ENCODE measurements at regions not wholly inside any gene's neighbourhood (a gene's known extent, or its start where the extent isn't known, plus 50 kb on each side); places are given as distances from the start of the nearest gene placed in this dataset.

DNA sequence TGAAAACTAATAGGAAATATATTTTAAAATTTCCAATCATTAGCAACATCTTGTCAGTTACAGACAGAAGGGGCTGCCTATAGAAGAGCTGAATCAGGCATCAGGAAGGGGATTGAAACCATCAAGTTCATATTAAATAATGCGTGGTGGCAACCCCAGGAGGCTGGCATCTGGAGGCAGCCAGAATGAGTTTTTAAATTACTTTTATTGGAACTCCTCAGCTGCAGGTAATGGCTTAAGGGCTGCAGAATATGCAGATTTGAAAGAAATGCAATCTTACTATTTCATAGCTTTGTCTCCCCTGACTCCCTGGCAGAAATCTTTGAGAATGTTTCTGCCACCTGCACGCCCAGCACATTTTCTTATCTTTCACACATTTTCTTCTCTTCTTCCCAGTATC, 711.6 kb downstream of the PCDH19 start:
- Mint-ChIP-seq H3K4me1 (peaks cover 3 to 6% of the 10 kb centered on the region in 2 experiments; a peak in 1 of 4 replicates), H3K36me3 (ENCODE audit: insufficient read depth in 1 of 3, low read depth in 3 of 3) (no peaks in the 10 kb centered on the region), H3K9me3 (no peaks in the 10 kb centered on the region), H3K27me3 (ENCODE audit: low read depth) (no peaks in the 10 kb centered on the region), H3K27ac (no peak overlapping the region), H3K4me3 (no peak overlapping the region)
- Histone ChIP-seq H3K14ac (ENCODE audit: insufficient read depth, low read length) (no peak overlapping the region), H3K79me2 (ENCODE audit: insufficient read depth, low read length) (no peaks in the 10 kb centered on the region), H3K4me2 (ENCODE audit: insufficient read depth, insufficient read length, low read length) (no peak overlapping the region), H4K91ac (ENCODE audit: insufficient read length, low read depth, low read length) (no peak overlapping the region), H3K56ac (ENCODE audit: insufficient read length, low read depth, low read length) (no peak overlapping the region), H2AFZ (ENCODE audit: low read length) (no peak overlapping the region), H2BK12ac (ENCODE audit: insufficient read length, low read depth, low read length) (no peak overlapping the region), H2BK15ac (ENCODE audit: low read depth, low read length) (no peak overlapping the region), H2AK5ac (ENCODE audit: insufficient read length, low read length) (no peak overlapping the region), H3K23ac (ENCODE audit: insufficient read length, low read depth, low read length) (no peak overlapping the region), H3K79me1 (ENCODE audit: insufficient read depth, low read depth, low read length, poor library complexity, severe bottlenecking) (no peaks in the 10 kb centered on the region), H3K9me3 (ENCODE audit: control insufficient read depth, low read depth, low read length) (no peaks in the 10 kb centered on the region), H2BK20ac (ENCODE audit: low read depth, low read length, poor library complexity, severe bottlenecking) (no peak overlapping the region), H3K23me2 (ENCODE audit: insufficient read length, low read depth, low read length, poor library complexity, severe bottlenecking) (no peaks in the 10 kb centered on the region), H4K20me1 (ENCODE audit: control insufficient read depth, insufficient read depth, insufficient read length) (no peaks in the 10 kb centered on the region), H2BK5ac (ENCODE audit: insufficient read length, low read length) (no peak overlapping the region), H3T11ph (ENCODE audit: low read length) (no peak overlapping the region), H3K4me1 (ENCODE audit: insufficient read depth, low read length) (no peaks in the 10 kb centered on the region), H4K5ac (ENCODE audit: insufficient read length, low read depth, low read length) (no peak overlapping the region), H3K27ac (ENCODE audit: insufficient read length, low read depth, low read length) (no peak overlapping the region), H3K4ac (ENCODE audit: low read depth, low read length) (no peak overlapping the region), H3K18ac (ENCODE audit: insufficient read length, low read depth, low read length) (no peak overlapping the region), H3K27me3 (ENCODE audit: insufficient read depth, low read length) (no peaks in the 10 kb centered on the region), H2BK120ac (ENCODE audit: low read depth, low read length, poor library complexity, severe bottlenecking) (no peak overlapping the region), H4K8ac (replicated peaks; ENCODE audit: insufficient read length, low read depth, low read length) (no peak overlapping the region), H3K9ac (ENCODE audit: extremely low read depth, insufficient read length, low read length) (no peak overlapping the region)
- no CpG with 5 or more reads among the region's 2 CpGs for WGBS (ENCODE audit: extremely low coverage, insufficient read length, low lambda C conversion rate)
- TF ChIP-seq, protein P1, sequence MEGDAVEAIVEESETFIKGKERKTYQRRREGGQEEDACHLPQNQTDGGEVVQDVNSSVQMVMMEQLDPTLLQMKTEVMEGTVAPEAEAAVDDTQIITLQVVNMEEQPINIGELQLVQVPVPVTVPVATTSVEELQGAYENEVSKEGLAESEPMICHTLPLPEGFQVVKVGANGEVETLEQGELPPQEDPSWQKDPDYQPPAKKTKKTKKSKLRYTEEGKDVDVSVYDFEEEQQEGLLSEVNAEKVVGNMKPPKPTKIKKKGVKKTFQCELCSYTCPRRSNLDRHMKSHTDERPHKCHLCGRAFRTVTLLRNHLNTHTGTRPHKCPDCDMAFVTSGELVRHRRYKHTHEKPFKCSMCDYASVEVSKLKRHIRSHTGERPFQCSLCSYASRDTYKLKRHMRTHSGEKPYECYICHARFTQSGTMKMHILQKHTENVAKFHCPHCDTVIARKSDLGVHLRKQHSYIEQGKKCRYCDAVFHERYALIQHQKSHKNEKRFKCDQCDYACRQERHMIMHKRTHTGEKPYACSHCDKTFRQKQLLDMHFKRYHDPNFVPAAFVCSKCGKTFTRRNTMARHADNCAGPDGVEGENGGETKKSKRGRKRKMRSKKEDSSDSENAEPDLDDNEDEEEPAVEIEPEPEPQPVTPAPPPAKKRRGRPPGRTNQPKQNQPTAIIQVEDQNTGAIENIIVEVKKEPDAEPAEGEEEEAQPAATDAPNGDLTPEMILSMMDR (conservative IDR thresholded peaks at IDR 0.05) = no peak
- DNase-seq = no peak

Data from H9 (cell line).